HG02885 (cell line): ENCODE measurements at regions not wholly inside any gene's neighbourhood (a gene's known extent, or its start where the extent isn't known, plus 50 kb on each side); places are given as distances from the start of the nearest gene placed in this dataset.
"Not testable (repeated sequence)": the region's sequence is repeated elsewhere in the genome, so short reads cannot be mapped to it uniquely, and the experiment has no call there.

Source experiments
- ATAC-seq: cut with Tn5 transposase; IDR thresholded peaks from one replicate; pipeline ENCODE4 v1.9.1; 2021; ENCODE audit warnings: mild to moderate bottlenecking; ENCODE audit not compliant: unreplicated experiment, poor library complexity

DNA sequence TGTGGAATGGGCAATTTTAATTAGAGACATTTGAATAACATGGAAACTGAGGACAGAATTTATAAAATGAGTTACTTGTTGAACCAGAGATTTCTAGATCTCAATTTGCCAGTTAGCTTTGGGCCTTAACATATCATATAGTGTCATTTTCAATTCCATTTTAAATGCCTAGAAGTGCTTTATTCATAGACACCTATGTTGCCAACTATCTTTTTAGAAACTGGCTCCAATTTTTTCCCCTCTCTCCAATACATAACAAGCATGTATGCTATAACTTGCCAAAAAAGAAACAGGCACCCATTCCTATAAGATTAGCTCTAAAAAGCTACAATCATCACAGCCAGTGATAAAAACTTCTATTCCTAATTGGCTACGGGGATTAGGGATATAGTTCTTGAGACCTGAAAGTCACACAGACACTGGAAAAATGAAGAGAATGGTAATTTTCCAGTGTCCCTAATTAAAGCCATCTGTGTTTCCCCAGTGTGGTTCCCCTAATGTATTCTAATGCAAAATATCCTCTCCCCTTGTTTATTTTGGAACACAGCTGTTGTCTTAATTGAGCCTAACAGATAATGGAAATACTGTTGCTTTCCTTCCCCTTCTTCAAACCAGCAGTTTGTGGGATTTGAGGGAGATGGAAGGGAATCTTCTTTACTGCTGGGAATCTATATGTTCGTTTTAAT is 205.5 kb upstream of the FSHR start:
- ATAC-seq: no peak

GRCh38 chr2:49355611-49356010 is 201.3 kb upstream of the FSHR start:
- ATAC-seq: no peak

DNA sequence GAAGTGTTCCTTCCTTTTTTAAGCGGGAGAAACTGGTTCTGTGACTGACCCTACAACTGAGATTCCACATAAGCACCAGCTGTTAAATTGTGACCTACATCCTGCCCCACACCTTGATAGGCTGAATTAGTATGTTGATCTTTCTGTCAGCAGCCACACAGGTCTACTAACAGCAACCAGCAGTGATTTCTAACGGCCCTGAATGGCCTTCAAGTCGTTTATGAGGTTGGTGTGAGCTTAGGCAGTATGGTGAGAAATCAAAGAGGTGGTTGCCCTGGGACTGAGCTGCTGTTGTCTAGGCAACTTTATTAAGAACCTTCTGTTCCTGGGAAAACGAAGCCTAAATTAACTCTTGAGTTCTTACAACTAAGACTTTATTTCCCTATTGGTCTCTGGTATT is 197.2 kb upstream of the FSHR start:
- no peak for ATAC-seq

- ATAC-seq: no peak
Observed at GRCh38 chr2:49343638-49344037, 189.3 kb upstream of the FSHR start.

- no peak for ATAC-seq
Observed at GRCh38 chr2:49342156-49342555, 187.8 kb upstream of the FSHR start.

GRCh38 chr2:49335546-49335945 is 181.2 kb upstream of the FSHR start:
- ATAC-seq: no peak

DNA sequence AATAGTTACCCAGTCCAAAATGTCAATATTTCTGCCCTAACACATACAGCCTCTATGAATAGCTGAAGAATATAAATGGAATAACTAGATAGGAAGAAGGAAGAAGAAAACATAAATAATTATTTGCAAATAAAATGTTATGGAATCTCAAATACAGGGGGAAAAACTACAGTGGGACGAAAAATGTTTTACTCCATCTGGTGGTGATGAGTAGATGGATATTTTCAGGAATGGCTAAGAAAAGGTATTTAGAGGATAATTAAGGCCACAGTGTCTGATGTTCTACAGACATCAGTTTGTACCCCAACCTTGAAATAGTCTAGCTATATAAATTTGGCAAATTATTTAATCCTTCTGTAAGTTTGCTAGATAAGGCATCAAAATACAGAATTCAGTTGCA is 178.1 kb upstream of the FSHR start:
- ATAC-seq: no peak

- no peak for ATAC-seq
Observed at GRCh38 chr2:49318531-49318930, 164.2 kb upstream of the FSHR start.

- ATAC-seq: no peak
Observed at GRCh38 chr2:49309461-49309860, 155.1 kb upstream of the FSHR start.

GRCh38 chr2:49306925-49307324 is 152.6 kb upstream of the FSHR start:
- no peak for ATAC-seq

- ATAC-seq: not testable (repeated sequence)
Observed at GRCh38 chr2:49298693-49299092, 144.4 kb upstream of the FSHR start.

DNA sequence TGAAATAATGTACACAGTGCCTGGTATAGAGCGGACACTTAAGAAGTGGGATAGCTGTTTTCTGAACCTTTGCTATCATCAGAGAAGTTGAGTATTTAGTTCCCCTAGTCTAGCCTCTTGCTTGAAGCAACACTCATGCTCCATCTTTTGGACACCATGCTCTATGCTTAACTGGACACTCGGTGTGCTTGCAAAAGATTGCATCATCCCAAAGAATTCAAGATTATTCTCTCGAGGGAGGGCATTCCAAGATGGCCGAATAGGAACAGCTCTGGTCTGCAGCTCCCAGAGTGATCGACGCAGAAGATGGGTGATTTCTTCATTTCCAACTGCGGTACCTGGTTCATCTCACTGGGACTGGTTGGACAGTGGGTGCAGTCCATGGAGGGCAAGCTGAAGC is 143.9 kb upstream of the FSHR start:
- no peak for ATAC-seq

DNA sequence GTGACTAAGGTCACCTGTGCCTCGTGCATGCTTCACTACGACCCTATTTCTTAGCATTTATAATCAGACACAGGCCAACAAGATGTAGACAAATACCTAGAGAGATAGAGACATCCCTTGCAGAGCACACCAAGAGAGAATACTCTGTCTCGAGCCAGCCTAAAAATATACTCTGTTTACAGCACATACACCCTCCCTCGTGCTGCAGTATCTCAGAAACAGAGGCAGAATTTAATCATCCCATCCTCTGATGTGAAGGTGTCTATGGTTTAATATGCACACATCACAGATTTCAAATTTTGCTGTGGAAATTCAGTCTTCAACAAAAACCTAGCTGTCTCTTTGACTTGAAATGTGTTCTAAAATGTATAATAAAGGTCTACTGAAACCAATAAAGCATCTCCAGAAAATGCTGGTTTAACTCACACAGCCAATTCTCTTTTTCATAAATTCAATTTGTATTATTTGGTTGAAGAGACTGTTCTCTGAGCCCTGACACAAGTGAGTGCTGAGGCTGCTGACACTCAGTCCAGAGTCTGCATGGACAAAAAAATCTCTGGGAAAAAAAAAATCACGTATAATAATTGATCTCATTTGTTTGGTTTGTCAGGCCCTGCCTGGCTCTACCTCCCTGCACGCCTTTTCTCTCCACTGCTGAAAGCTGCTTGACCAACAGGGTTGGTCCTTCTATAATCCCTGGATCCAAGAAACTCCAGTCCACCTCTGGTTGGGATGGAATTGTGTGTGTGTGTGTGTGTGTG is 142.0 kb upstream of the FSHR start:
- ATAC-seq: no peak

GRCh38 chr2:49294225-49294624 is 139.9 kb upstream of the FSHR start:
- no peak for ATAC-seq

DNA sequence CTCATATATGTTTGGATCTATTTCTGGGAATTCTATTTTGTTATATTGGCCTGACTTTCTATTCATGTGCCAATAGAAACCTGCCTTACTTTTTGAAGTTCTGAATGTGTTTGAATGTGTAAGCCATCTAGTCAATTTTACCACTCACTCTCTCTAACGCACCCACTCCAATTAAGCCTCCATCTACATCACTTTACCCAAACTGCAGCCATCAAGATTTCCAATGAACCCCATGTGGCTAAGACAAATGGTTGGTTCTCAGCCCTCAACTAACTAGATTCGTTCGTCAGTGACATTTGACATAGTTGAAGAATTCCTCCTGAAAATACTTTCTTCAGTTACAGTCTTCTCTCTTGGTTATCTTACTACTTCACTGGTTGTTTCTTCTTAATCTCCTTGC is 137.3 kb upstream of the FSHR start:
- no peak for ATAC-seq

DNA sequence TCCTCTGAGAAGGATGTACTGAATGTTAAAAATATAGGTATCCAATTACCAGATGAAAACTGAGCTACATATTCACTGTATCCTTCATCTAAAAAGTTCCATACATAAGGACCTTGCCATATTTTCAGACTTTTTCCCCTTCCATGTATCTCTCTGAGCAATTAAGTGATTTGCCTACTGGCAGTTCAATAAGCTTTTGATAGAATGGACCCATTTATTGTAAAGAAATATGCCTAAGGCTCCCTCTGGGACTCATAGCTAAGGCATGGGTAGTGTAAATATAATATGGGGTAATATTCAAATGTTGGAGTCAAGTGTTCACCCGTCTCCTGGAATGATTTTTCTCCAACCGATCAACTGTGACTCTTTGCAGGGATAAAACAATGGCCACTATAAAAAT is 135.4 kb upstream of the FSHR start:
- ATAC-seq: no peak

- ATAC-seq: no peak
Observed at GRCh38 chr2:49288902-49289700, 134.8 kb upstream of the FSHR start.

- no peak for ATAC-seq
Observed at GRCh38 chr2:49288113-49288705, 133.9 kb upstream of the FSHR start.

- no peak for ATAC-seq
Observed at GRCh38 chr2:49286726-49287125, 132.4 kb upstream of the FSHR start.

DNA sequence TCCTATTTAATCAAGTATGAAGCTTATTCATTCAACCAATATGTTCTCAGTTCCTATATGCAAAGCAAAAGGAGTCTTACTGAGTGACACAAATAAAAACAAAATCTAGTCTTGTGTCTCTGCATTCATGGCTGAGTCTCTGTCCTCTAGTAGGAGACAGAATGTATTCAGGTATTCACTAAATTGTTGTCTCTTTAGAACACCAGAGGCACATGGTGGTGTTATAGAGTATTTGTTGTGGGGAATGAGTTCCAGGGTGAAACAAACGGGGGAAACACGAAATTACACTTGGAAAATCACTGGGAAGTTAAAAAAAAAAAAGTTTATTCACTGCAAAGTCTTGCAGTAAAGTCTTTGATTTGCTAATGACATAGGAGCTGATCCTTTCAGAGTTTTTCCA is 131.7 kb upstream of the FSHR start:
- ATAC-seq: peak; percentile 58

DNA sequence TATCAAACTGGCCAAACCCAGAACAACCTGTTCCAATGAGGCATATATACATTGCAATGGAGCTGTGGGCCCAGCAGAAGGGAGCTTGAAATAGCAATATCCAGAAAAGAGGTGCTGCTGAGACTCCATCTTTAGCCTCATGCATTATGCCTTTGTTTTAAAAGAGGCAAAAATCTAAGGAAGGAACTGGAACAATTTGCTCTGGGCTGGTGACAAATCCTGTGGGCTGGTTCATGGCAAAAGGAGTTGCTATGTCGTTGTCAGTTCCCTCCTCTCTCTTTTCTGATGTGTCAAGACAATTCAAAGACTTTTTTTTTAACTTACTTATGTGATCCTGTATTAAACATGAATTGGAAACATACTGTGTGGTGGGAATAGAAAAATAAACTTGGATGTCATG is 124.2 kb upstream of the FSHR start:
- no peak for ATAC-seq
